ENCODE measurements at regions not wholly inside any gene's neighbourhood (a gene's known extent, or its start where the extent isn't known, plus 50 kb on each side); places are given as distances from the start of the nearest gene placed in this dataset.

DNA sequence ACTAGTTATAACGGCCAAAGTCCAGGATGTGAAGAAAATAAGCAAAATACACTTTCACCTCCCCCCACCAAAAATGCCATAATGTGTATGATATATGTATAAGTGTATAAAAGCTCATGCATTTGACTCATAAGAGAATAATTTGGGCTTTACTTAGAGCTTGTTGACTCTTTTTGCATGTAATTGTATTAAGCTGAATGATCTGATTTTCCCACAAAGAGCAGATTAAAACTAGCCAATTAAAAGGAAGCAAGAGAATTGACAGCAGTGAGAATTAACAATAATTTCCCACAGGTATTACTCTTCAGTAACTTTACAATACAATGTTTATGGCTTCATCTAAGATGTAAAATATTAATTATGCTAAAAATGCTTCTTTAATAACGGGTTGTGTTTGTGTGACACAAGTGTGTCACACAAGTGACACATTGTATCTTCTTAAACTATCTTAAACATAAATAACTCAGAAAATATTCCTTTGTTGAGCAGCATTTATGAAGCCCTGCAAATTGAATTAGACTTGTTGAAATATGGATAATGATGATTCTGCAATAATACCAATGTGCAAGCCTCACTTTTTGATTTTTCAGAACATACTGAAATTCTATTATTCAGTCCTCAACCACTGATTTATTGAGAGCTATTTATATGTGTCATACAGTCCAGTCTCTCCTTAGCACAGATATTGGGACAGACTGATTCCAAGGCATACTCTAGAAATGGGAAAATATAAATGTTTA is 134.5 kb downstream of the SLIT2 start:
- no peak for TF ChIP-seq ARNTL (CRISPR knock-in tag; IDR thresholded peaks at IDR 0.05; ENCODE audit: borderline replicate concordance, low read depth)
- no peak for TF ChIP-seq GLIS3 (CRISPR knock-in tag; IDR thresholded peaks at IDR 0.05)
